ENCODE measurements at regions not wholly inside any gene's neighbourhood (a gene's known extent, or its start where the extent isn't known, plus 50 kb on each side); places are given as distances from the start of the nearest gene placed in this dataset.

- no peak for TF ChIP-seq CTCF (IDR thresholded peaks at IDR 0.05)
Observed at GRCh38 chr1:87929906-87930305, 601.2 kb downstream of the LMO4 start.

- no peak for TF ChIP-seq CTCF (IDR thresholded peaks at IDR 0.05)
Observed at GRCh38 chr1:87930796-87931195, 602.1 kb downstream of the LMO4 start.

- no peak for TF ChIP-seq CTCF (IDR thresholded peaks at IDR 0.05)
Observed at GRCh38 chr1:87933171-87933570, 604.5 kb downstream of the LMO4 start.

- no peak for TF ChIP-seq CTCF (IDR thresholded peaks at IDR 0.05)
Observed at GRCh38 chr1:87935130-87935529, 606.5 kb downstream of the LMO4 start.

- TF ChIP-seq CTCF (IDR thresholded peaks at IDR 0.05), result no peak
Observed at GRCh38 chr1:87937831-87938395, 609.2 kb downstream of the LMO4 start.

GRCh38 chr1:87938631-87939030, 610.0 kb downstream of the LMO4 start:
- no peak for TF ChIP-seq CTCF (IDR thresholded peaks at IDR 0.05)

- TF ChIP-seq CTCF (IDR thresholded peaks at IDR 0.05), result no peak
Observed at GRCh38 chr1:87939444-87939843, 610.8 kb downstream of the LMO4 start.

- TF ChIP-seq CTCF (IDR thresholded peaks at IDR 0.05), result no peak
Observed at GRCh38 chr1:87940421-87940820, 611.7 kb downstream of the LMO4 start.
